Peyer's patch (tissue), 4 donors: ENCODE measurements at regions not wholly inside any gene's neighbourhood (a gene's known extent, or its start where the extent isn't known, plus 50 kb on each side); places are given as distances from the start of the nearest gene placed in this dataset.

Experiments
- DNase-seq, 3 donors: peaks; one replicate each; pipeline ENCODE4 v3.0.0-alpha.2; 2017 to 2019
- H3K27ac ChIP-seq, 4 donors: fragments of 200-600 bp; sonication (generic); one replicate each; pipeline ENCODE4 v1.5.1; 2016 to 2019
- H3K27me3 ChIP-seq, 2 donors: fragments of 200-600 bp; sonication (generic); one replicate each; pipeline ENCODE4 v1.5.1; 2019
- H3K36me3 ChIP-seq, 3 donors: fragments of 200-600 bp; sonication (generic); one replicate each; pipeline ENCODE4 v1.5.1; 2016 to 2019
- H3K4me1 ChIP-seq, 4 donors: fragments of 200-600 bp; sonication (generic); one replicate each; pipeline ENCODE4 v1.5.1; 2016 to 2019
- H3K4me3 ChIP-seq, 4 donors: fragments of 200-600 bp; sonication (generic); 1 replicate in 3 of 4; 2 replicates in 1 of 4; pipeline ENCODE4 v1.5.1; 2016 to 2019; ENCODE audit warnings: mild to moderate bottlenecking in 1 of 4
- H3K9me3 ChIP-seq, 4 donors: fragments of 200-600 bp; sonication (generic); one replicate each; pipeline ENCODE4 v1.5.1; 2016 to 2019; ENCODE audit warnings: mild to moderate bottlenecking in 1 of 4
- CTCF ChIP-seq, 6 experiments: fragments of 450-650 bp in 4 of 6; fragments of 200-600 bp in 2 of 6; sonication (generic) in 1 of 6; IDR thresholded peaks; one replicate each; pipeline ENCODE4 v1.5.1; 2017 to 2019; ENCODE audit warnings: antibody characterized with exemption in 6 of 6, mild to moderate bottlenecking in 3 of 6, moderate library complexity in 1 of 6
- POLR2A ChIP-seq, 2 donors: fragments of 450-650 bp; IDR thresholded peaks; one replicate each; pipeline ENCODE4 v1.5.1; 2017; ENCODE audit warnings: antibody characterized with exemption in 2 of 2, mild to moderate bottlenecking in 2 of 2, moderate library complexity in 2 of 2

- TF ChIP-seq CTCF (IDR thresholded peaks at IDR 0.05): no peak
- TF ChIP-seq POLR2A (IDR thresholded peaks at IDR 0.05): no peak
- no peak for DNase-seq
- no peak overlapping the region for H3K4me3 ChIP-seq
- no peak overlapping the region for H3K27ac ChIP-seq
- H3K4me1 ChIP-seq: no peaks in the 10 kb centered on the region
- H3K27me3 ChIP-seq: no peaks in the 10 kb centered on the region
- H3K9me3 ChIP-seq: no peaks in the 10 kb centered on the region
- no peaks in the 10 kb centered on the region for H3K36me3 ChIP-seq
These were observed 143.6 kb upstream of the ANO5 start for GRCh38 chr11:22049276-22049675.

- Histone ChIP-seq H3K27ac (no peak overlapping the region), H3K4me3 (no peak overlapping the region), H3K9me3 (no peaks in the 10 kb centered on the region), H3K4me1 (no peaks in the 10 kb centered on the region), H3K27me3 (no peaks in the 10 kb centered on the region), H3K36me3 (no peaks in the 10 kb centered on the region)
- no peak for TF ChIP-seq POLR2A (IDR thresholded peaks at IDR 0.05)
- DNase-seq: peak in 1 of 3 donors; percentile 30
These were observed 127.4 kb upstream of the ANO5 start for GRCh38 chr11:22065472-22065871.

GRCh38 chr11:22069844-22070243 lies 123.0 kb upstream of the ANO5 start:
- TF ChIP-seq CTCF (IDR thresholded peaks at IDR 0.05) (no peak), POLR2A (IDR thresholded peaks at IDR 0.05) (no peak)
- Histone ChIP-seq H3K9me3 (no peaks in the 10 kb centered on the region), H3K4me1 (no peaks in the 10 kb centered on the region)

GRCh38 chr11:22076271-22076930 lies 116.5 kb upstream of the ANO5 start:
- no peaks in the 10 kb centered on the region for H3K4me1 ChIP-seq
- H3K27me3 ChIP-seq: no peaks in the 10 kb centered on the region
- H3K9me3 ChIP-seq: no peaks in the 10 kb centered on the region
- DNase-seq: no peak
- no peak overlapping the region for H3K4me3 ChIP-seq
- TF ChIP-seq CTCF (IDR thresholded peaks at IDR 0.05): no peak
- TF ChIP-seq POLR2A (IDR thresholded peaks at IDR 0.05): no peak
- no peaks in the 10 kb centered on the region for H3K36me3 ChIP-seq
- H3K27ac ChIP-seq: no peak overlapping the region

More at GRCh38 chr11:22069844-22070243, 123.0 kb upstream of the ANO5 start:
- Histone ChIP-seq H3K27ac (no peak overlapping the region), H3K36me3 (no peaks in the 10 kb centered on the region), H3K4me3 (no peak overlapping the region), H3K27me3 (no peaks in the 10 kb centered on the region)
- DNase-seq: no peak

- Histone ChIP-seq H3K4me1 (no peaks in the 10 kb centered on the region), H3K27me3 (no peaks in the 10 kb centered on the region), H3K9me3 (no peaks in the 10 kb centered on the region), H3K36me3 (no peaks in the 10 kb centered on the region), H3K4me3 (no peak overlapping the region), H3K27ac (no peak overlapping the region)
- TF ChIP-seq CTCF (IDR thresholded peaks at IDR 0.05) (no peak), POLR2A (IDR thresholded peaks at IDR 0.05) (no peak)
- no peak for DNase-seq
These were observed 114.8 kb upstream of the ANO5 start for GRCh38 chr11:22078063-22078462.

- DNase-seq: no peak
- H3K27ac ChIP-seq: no peak overlapping the region
- H3K4me1 ChIP-seq: no peaks in the 10 kb centered on the region
These were observed 113.6 kb upstream of the ANO5 start for GRCh38 chr11:22079133-22079872.

More at GRCh38 chr11:22079133-22079872, 113.6 kb upstream of the ANO5 start:
- no peak for TF ChIP-seq POLR2A (IDR thresholded peaks at IDR 0.05)
- no peak for TF ChIP-seq CTCF (IDR thresholded peaks at IDR 0.05)
- Histone ChIP-seq H3K9me3 (no peaks in the 10 kb centered on the region), H3K4me3 (no peak overlapping the region), H3K27me3 (no peaks in the 10 kb centered on the region), H3K36me3 (no peaks in the 10 kb centered on the region)
